Mesodermal cell (in vitro differentiated cells): ENCODE measurements at regions not wholly inside any gene's neighbourhood (a gene's known extent, or its start where the extent isn't known, plus 50 kb on each side); places are given as distances from the start of the nearest gene placed in this dataset.

ENCODE experiments used
- H3K27ac ChIP-seq: 2 replicates; pipeline ENCODE4 v1.7.0; 2013; ENCODE audit warnings: mild to moderate bottlenecking, low read depth, low read length, moderate library complexity; ENCODE audit not compliant: severe bottlenecking
- H3K36me3 ChIP-seq: 2 replicates; pipeline ENCODE4 v1.7.1; 2013; ENCODE audit warnings: mild to moderate bottlenecking, low read length, moderate library complexity; ENCODE audit not compliant: control insufficient read depth, insufficient read depth
- H3K4me1 ChIP-seq: one replicate; pipeline ENCODE4 v1.7.1; 2013; ENCODE audit warnings: mild to moderate bottlenecking, low read length; ENCODE audit not compliant: insufficient read depth, control insufficient read depth, poor library complexity, severe bottlenecking
- H3K4me3 ChIP-seq: 2 replicates; pipeline ENCODE4 v1.7.0; 2013; ENCODE audit warnings: low read length, control low read depth, mild to moderate bottlenecking; ENCODE audit not compliant: insufficient read depth, poor library complexity, severe bottlenecking; ENCODE audit errors: extremely low read depth
- H3K9me3 ChIP-seq: 2 replicates; pipeline ENCODE4 v1.7.1; 2013; ENCODE audit warnings: mild to moderate bottlenecking, low read length, moderate library complexity; ENCODE audit not compliant: control insufficient read depth
- WGBS, 2 experiments: methylation state at CpG; one replicate each; pipeline ENCODE4 v1.1.5; 2013; ENCODE audit warnings: missing lambda C conversion rate in 2 of 2; ENCODE audit not compliant: insufficient coverage in 2 of 2; 5-methylcytosine and 5-hydroxymethylcytosine counted together

GRCh38 chr10:36053271-36053670 is 411.2 kb upstream of the FZD8 start:
- Histone ChIP-seq H3K4me3 (no peak overlapping the region), H3K9me3 (no peaks in the 10 kb centered on the region), H3K4me1 (no peaks in the 10 kb centered on the region), H3K27ac (no peak overlapping the region), H3K36me3 (no peaks in the 10 kb centered on the region)
- WGBS, 2 experiments: 89 to 100% methylated on average over 4 to 5 of the region's 7 CpGs

- no peak overlapping the region for H3K27ac ChIP-seq
- no peaks in the 10 kb centered on the region for H3K9me3 ChIP-seq
- H3K4me1 ChIP-seq: no peaks in the 10 kb centered on the region
- no peaks in the 10 kb centered on the region for H3K36me3 ChIP-seq
- 82 to 93% methylated on average over 4 of the region's 4 CpGs for WGBS, 2 experiments
- no peak overlapping the region for H3K4me3 ChIP-seq
These were observed 409.4 kb upstream of the FZD8 start for GRCh38 chr10:36051500-36051991.

GRCh38 chr10:36050763-36051499 is 408.8 kb upstream of the FZD8 start:
- no peaks in the 10 kb centered on the region for H3K4me1 ChIP-seq
- WGBS, 2 experiments: 84 to 97% methylated on average over 3 to 4 of the region's 7 CpGs
- H3K36me3 ChIP-seq: no peaks in the 10 kb centered on the region
- H3K27ac ChIP-seq: no peak overlapping the region
- no peaks in the 10 kb centered on the region for H3K9me3 ChIP-seq
- no peak overlapping the region for H3K4me3 ChIP-seq

GRCh38 chr10:36048780-36049179 is 406.7 kb upstream of the FZD8 start:
- no peaks in the 10 kb centered on the region for H3K9me3 ChIP-seq
- H3K4me3 ChIP-seq: no peak overlapping the region
- WGBS, 2 experiments: no CpG with 5 or more reads among the region's 2 CpGs
- H3K36me3 ChIP-seq: no peaks in the 10 kb centered on the region
- H3K27ac ChIP-seq: no peak overlapping the region
- no peaks in the 10 kb centered on the region for H3K4me1 ChIP-seq

- H3K4me3 ChIP-seq: no peak overlapping the region
- no peaks in the 10 kb centered on the region for H3K4me1 ChIP-seq
- no peak overlapping the region for H3K27ac ChIP-seq
- no peaks in the 10 kb centered on the region for H3K9me3 ChIP-seq
- H3K36me3 ChIP-seq: no peaks in the 10 kb centered on the region
These were observed 406.1 kb upstream of the FZD8 start for GRCh38 chr10:36048236-36048635.

GRCh38 chr10:36042135-36042534 is 400.0 kb upstream of the FZD8 start:
- Histone ChIP-seq H3K36me3 (no peaks in the 10 kb centered on the region), H3K9me3 (no peaks in the 10 kb centered on the region), H3K4me3 (no peak overlapping the region), H3K4me1 (no peaks in the 10 kb centered on the region), H3K27ac (no peak overlapping the region)
- WGBS, 2 experiments: 80% methylated on average over 1 of the region's 2 CpGs; no CpG with 5 or more reads in 1 of the 2 experiments

- Histone ChIP-seq H3K27ac (no peak overlapping the region), H3K4me1 (no peaks in the 10 kb centered on the region), H3K36me3 (no peaks in the 10 kb centered on the region), H3K4me3 (no peak overlapping the region), H3K9me3 (no peaks in the 10 kb centered on the region)
- 76 to 91% methylated on average over 3 of the region's 3 CpGs for WGBS, 2 experiments
These were observed 396.3 kb upstream of the FZD8 start for GRCh38 chr10:36038316-36038955.

- H3K4me1 ChIP-seq: no peaks in the 10 kb centered on the region
- H3K9me3 ChIP-seq: no peaks in the 10 kb centered on the region
- H3K4me3 ChIP-seq: no peak overlapping the region
- H3K27ac ChIP-seq: no peak overlapping the region
- no peaks in the 10 kb centered on the region for H3K36me3 ChIP-seq
- 83 to 95% methylated on average over 2 to 4 of the region's 5 CpGs for WGBS, 2 experiments
These were observed 394.0 kb upstream of the FZD8 start for GRCh38 chr10:36036137-36036536.

- H3K4me1 ChIP-seq: no peaks in the 10 kb centered on the region
- H3K9me3 ChIP-seq: no peaks in the 10 kb centered on the region
- H3K4me3 ChIP-seq: no peak overlapping the region
- H3K27ac ChIP-seq: no peak overlapping the region
- H3K36me3 ChIP-seq: no peaks in the 10 kb centered on the region
These were observed 391.7 kb upstream of the FZD8 start for GRCh38 chr10:36033808-36034207.

- Histone ChIP-seq H3K4me3 (no peak overlapping the region), H3K4me1 (no peaks in the 10 kb centered on the region), H3K9me3 (no peaks in the 10 kb centered on the region), H3K36me3 (no peaks in the 10 kb centered on the region), H3K27ac (no peak overlapping the region)
- 100% methylated on average over 2 of the region's 3 CpGs for WGBS, 2 experiments
These were observed 388.4 kb upstream of the FZD8 start for GRCh38 chr10:36030516-36030915.

- Histone ChIP-seq H3K9me3 (no peaks in the 10 kb centered on the region), H3K27ac (no peak overlapping the region), H3K4me1 (peaks cover 12% of the 10 kb centered on the region), H3K4me3 (no peak overlapping the region), H3K36me3 (no peaks in the 10 kb centered on the region)
- 90 to 92% methylated on average over 4 of the region's 6 CpGs for WGBS, 2 experiments
These were observed 384.7 kb upstream of the FZD8 start for GRCh38 chr10:36026656-36027390.
